GM12878 (cell line): ENCODE measurements at regions not wholly inside any gene's neighbourhood (a gene's known extent, or its start where the extent isn't known, plus 50 kb on each side); places are given as distances from the start of the nearest gene placed in this dataset.

Experiments
- ATAC-seq: fragments of 200-7000 bp; cut with Tn5 transposase; 3 replicates; pipeline ENCODE4 v1.9.1; 2020; ENCODE audit warnings: mild to moderate bottlenecking, moderate library complexity
- BruUV-seq: library from RNA; stranded (reverse); fragments of 400-500 nt; replicated peaks from 2 replicates; lab custom pipeline; 2021; lab: Mats Ljungman, UMichigan
- CTCF ChIA-PET: fragments of 300-600 bp; sonication (Branson Sonifier 250); formaldehyde crosslinking; extraction: SDS; loops from one replicate; lab custom pipeline; 2021; ENCODE audit warnings: inconsistent platforms; lab: Yijun Ruan, JAX
- POLR2A ChIA-PET: fragments of 350-600 bp; formaldehyde crosslinking; extraction: SDS; loops from one replicate; lab custom pipeline; 2021; ENCODE audit warnings: inconsistent platforms; lab: Charles Lee
- RAD21 ChIA-PET: fragments of 300-600 bp; sonication (Branson Sonifier 250); formaldehyde crosslinking; loops from one replicate; lab custom pipeline; 2023; ENCODE audit warnings: antibody characterized with exemption; ENCODE audit not compliant: unreplicated experiment; lab: Charles Lee
- SMC1A ChIA-PET: fragments of 300-600 bp; sonication (Branson Sonifier 250); formaldehyde crosslinking; loops from one replicate; lab custom pipeline; 2023; ENCODE audit not compliant: unreplicated experiment, uncharacterized antibody; lab: Charles Lee
- DNase-seq: peaks from one replicate; pipeline ENCODE4 v3.0.0-alpha.2; 2011; ENCODE audit warnings: low read depth, low spot score
- FAIRE-seq: peaks from 3 replicates; lab custom pipeline; 2011; peaks lifted over from hg19 to GRCh38; lab: Jason Lieb, UNC
- H2AFZ ChIP-seq: 2 replicates; pipeline ENCODE4 v1.6.0; 2011; ENCODE audit warnings: low read depth, low read length, control low read depth; ENCODE audit not compliant: control insufficient read depth
- H3K27ac ChIP-seq: 2 replicates; pipeline ENCODE4 v1.5.1; 2011; ENCODE audit warnings: control low read depth; ENCODE audit not compliant: control insufficient read depth, insufficient read depth
- H3K27me3 ChIP-seq, 2 experiments: replicated peaks in 1 of 2; 2 replicates each; pipeline versions ENCODE4 v1.6.0 to v1.6.1; 2011; ENCODE audit warnings: low read length in 1 of 2; ENCODE audit not compliant: control insufficient read depth in 2 of 2, insufficient read depth in 2 of 2
- H3K36me3 ChIP-seq, 2 experiments: 2 replicates each; pipeline ENCODE4 v1.5.1; 2011; ENCODE audit warnings: low read length in 1 of 2; ENCODE audit not compliant: control insufficient read depth in 2 of 2, insufficient read depth in 2 of 2
- H3K4me1 ChIP-seq: 2 replicates; pipeline ENCODE4 v1.6.1; 2011; ENCODE audit warnings: mild to moderate bottlenecking, low read length, moderate library complexity, mixed read lengths; ENCODE audit not compliant: control insufficient read depth, insufficient read depth
- H3K4me2 ChIP-seq: 2 replicates; pipeline ENCODE4 v1.6.0; 2011; ENCODE audit warnings: control low read depth; ENCODE audit not compliant: control insufficient read depth, insufficient read depth
- H3K4me3 ChIP-seq: fragments of 200-600 bp; sonication (generic); 2 replicates; pipeline ENCODE4 v1.5.1; 2016
- H3K79me2 ChIP-seq: 2 replicates; pipeline ENCODE4 v1.6.0; 2011; ENCODE audit warnings: low read length; ENCODE audit not compliant: control insufficient read depth, insufficient read depth
- H3K9ac ChIP-seq: 2 replicates; pipeline ENCODE4 v1.8.0; 2011; ENCODE audit warnings: low read length, control low read depth, mixed read lengths; ENCODE audit not compliant: control insufficient read depth, insufficient read depth
- H3K9me3 ChIP-seq: replicated peaks from 3 replicates; pipeline ENCODE4 v1.5.1; 2011; ENCODE audit warnings: mild to moderate bottlenecking, low read length; ENCODE audit not compliant: control insufficient read depth, insufficient read depth
- H4K20me1 ChIP-seq: 2 replicates; pipeline ENCODE4 v1.6.0; 2011; ENCODE audit not compliant: control insufficient read depth, insufficient read depth
- MTA3 ChIP-seq: IDR thresholded peaks from 2 replicates; pipeline ENCODE4 v1.6.1; 2012; ENCODE audit warnings: low read length, inconsistent platforms, borderline replicate concordance
- RAD21 ChIP-seq: IDR thresholded peaks from 2 replicates; pipeline ENCODE4 v1.6.1; 2011; ENCODE audit warnings: mild to moderate bottlenecking, low read depth, low read length, moderate library complexity; ENCODE audit not compliant: insufficient read depth
- RCOR1 ChIP-seq: conservative IDR thresholded peaks from 2 replicates; pipeline ENCODE4 v1.6.1; 2012; ENCODE audit warnings: low read depth, low read length, improper control_type of control experiment
- RFX5 ChIP-seq: IDR thresholded peaks from 2 replicates; pipeline ENCODE4 v1.6.1; 2011; ENCODE audit warnings: low read depth, low read length, improper control_type of control experiment
- RUNX3 ChIP-seq: IDR thresholded peaks from 2 replicates; pipeline ENCODE4 v1.6.1; 2012; ENCODE audit warnings: low read length, inconsistent platforms
- SMAD1 ChIP-seq: fragments of 450-650 bp; IDR thresholded peaks from 2 replicates; pipeline ENCODE4 v1.6.1; 2018; ENCODE audit warnings: mild to moderate bottlenecking, low read depth; ENCODE audit not compliant: partially characterized antibody
- TARDBP ChIP-seq: IDR thresholded peaks from 2 replicates; pipeline ENCODE4 v1.6.1; 2016; ENCODE audit warnings: borderline replicate concordance
- ZZZ3 ChIP-seq: IDR thresholded peaks from 2 replicates; pipeline ENCODE4 v1.6.1; 2011; ENCODE audit warnings: low read depth; ENCODE audit not compliant: control insufficient read depth, insufficient read length
- WGBS: methylation state at CpG from one replicate; pipeline ENCODE4 v1.1.6; 2016; ENCODE audit warnings: low lambda C conversion rate; ENCODE audit not compliant: insufficient replicate concordance, insufficient coverage; ENCODE audit errors: missing lambda C conversion rate; 5-methylcytosine and 5-hydroxymethylcytosine counted together
- in situ Hi-C: fragments of 300-500 bp; cut with MboI; formaldehyde crosslinking; loops from 9 replicates; pipeline ENCODE4 v1.14.3; 2018; ENCODE audit warnings: mixed read lengths
- intact Hi-C: fragments of 100-400 bp; cut with micrococcal nuclease; formaldehyde crosslinking; loops from one replicate; pipeline ENCODE4 v1.14.2; 2022; ENCODE audit not compliant: unreplicated experiment
- TF ChIP-seq, protein P1 (sequence below): fragments of 450-650 bp; IDR thresholded peaks from 2 replicates; pipeline ENCODE4 v1.6.1; 2016; ENCODE audit warnings: mild to moderate bottlenecking, moderate library complexity, borderline replicate concordance
- TF ChIP-seq, protein P2 (sequence below): fragments of 450-650 bp; formaldehyde crosslinking; IDR thresholded peaks from 2 replicates; pipeline ENCODE4 v1.4.0; 2020; ENCODE audit warnings: mild to moderate bottlenecking, moderate library complexity
- TF ChIP-seq, protein P3 (sequence below): IDR thresholded peaks from 2 replicates; pipeline ENCODE4 v1.6.1; 2012; ENCODE audit warnings: improper control_type of control experiment, low read depth, low read length; ENCODE audit not compliant: insufficient replicate concordance

DNA sequence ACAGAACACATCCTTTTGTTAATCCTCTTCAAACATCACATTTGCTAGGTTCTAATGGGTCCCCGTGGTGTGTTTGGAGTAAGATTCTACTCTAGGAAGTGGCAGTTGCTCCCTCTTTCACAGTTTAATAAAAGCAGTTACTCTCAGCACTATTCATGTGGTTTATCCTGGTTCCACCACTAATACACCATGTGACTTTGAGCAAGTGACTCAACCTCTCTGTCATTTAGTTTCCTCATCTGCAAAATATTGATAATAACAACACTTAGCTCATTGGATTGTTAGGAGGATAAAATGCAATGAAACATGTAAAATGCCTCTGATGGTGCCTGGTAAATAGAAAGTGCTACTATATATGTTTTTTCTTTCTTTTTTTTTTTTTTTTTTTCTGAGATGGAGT lies 488.0 kb upstream of the NOX3 start:
- Histone ChIP-seq H3K36me3 (no peaks in the 10 kb centered on the region), H3K79me2 (no peaks in the 10 kb centered on the region), H2AFZ (no peak overlapping the region), H3K27me3 (no peaks in the 10 kb centered on the region), H3K4me3 (no peak overlapping the region), H3K9ac (no peak overlapping the region), H3K9me3 (no peaks in the 10 kb centered on the region; the same call in 2 of the 3 replicates), H4K20me1 (no peaks in the 10 kb centered on the region), H3K4me1 (no peaks in the 10 kb centered on the region), H3K27ac (no peak overlapping the region), H3K4me2 (no peak overlapping the region)
- in situ Hi-C loops: no loop called here
- ChIA-PET RAD21 (no interaction called here), CTCF (no interaction called here), POLR2A (no interaction called here), SMC1A (no interaction called here)
- intact Hi-C loops: no loop called here
- FAIRE-seq (no peak), ATAC-seq (no peak), DNase-seq (no peak)
- 0% methylated on average over 1 of the region's 1 CpG for WGBS
- no TSS peak for BruUV-seq
- TF ChIP-seq TARDBP: no peak
- TF ChIP-seq, protein P1, sequence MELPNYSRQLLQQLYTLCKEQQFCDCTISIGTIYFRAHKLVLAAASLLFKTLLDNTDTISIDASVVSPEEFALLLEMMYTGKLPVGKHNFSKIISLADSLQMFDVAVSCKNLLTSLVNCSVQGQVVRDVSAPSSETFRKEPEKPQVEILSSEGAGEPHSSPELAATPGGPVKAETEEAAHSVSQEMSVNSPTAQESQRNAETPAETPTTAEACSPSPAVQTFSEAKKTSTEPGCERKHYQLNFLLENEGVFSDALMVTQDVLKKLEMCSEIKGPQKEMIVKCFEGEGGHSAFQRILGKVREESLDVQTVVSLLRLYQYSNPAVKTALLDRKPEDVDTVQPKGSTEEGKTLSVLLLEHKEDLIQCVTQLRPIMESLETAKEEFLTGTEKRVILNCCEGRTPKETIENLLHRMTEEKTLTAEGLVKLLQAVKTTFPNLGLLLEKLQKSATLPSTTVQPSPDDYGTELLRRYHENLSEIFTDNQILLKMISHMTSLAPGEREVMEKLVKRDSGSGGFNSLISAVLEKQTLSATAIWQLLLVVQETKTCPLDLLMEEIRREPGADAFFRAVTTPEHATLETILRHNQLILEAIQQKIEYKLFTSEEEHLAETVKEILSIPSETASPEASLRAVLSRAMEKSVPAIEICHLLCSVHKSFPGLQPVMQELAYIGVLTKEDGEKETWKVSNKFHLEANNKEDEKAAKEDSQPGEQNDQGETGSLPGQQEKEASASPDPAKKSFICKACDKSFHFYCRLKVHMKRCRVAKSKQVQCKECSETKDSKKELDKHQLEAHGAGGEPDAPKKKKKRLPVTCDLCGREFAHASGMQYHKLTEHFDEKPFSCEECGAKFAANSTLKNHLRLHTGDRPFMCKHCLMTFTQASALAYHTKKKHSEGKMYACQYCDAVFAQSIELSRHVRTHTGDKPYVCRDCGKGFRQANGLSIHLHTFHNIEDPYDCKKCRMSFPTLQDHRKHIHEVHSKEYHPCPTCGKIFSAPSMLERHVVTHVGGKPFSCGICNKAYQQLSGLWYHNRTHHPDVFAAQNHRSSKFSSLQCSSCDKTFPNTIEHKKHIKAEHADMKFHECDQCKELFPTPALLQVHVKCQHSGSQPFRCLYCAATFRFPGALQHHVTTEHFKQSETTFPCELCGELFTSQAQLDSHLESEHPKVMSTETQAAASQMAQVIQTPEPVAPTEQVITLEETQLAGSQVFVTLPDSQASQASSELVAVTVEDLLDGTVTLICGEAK: no peak
- TF ChIP-seq, protein P2, sequence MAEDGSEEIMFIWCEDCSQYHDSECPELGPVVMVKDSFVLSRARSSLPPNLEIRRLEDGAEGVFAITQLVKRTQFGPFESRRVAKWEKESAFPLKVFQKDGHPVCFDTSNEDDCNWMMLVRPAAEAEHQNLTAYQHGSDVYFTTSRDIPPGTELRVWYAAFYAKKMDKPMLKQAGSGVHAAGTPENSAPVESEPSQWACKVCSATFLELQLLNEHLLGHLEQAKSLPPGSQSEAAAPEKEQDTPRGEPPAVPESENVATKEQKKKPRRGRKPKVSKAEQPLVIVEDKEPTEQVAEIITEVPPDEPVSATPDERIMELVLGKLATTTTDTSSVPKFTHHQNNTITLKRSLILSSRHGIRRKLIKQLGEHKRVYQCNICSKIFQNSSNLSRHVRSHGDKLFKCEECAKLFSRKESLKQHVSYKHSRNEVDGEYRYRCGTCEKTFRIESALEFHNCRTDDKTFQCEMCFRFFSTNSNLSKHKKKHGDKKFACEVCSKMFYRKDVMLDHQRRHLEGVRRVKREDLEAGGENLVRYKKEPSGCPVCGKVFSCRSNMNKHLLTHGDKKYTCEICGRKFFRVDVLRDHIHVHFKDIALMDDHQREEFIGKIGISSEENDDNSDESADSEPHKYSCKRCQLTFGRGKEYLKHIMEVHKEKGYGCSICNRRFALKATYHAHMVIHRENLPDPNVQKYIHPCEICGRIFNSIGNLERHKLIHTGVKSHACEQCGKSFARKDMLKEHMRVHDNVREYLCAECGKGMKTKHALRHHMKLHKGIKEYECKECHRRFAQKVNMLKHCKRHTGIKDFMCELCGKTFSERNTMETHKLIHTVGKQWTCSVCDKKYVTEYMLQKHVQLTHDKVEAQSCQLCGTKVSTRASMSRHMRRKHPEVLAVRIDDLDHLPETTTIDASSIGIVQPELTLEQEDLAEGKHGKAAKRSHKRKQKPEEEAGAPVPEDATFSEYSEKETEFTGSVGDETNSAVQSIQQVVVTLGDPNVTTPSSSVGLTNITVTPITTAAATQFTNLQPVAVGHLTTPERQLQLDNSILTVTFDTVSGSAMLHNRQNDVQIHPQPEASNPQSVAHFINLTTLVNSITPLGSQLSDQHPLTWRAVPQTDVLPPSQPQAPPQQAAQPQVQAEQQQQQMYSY (CRISPR knock-in tag): no peak
- TF ChIP-seq MTA3: no peak
- TF ChIP-seq, protein P3, sequence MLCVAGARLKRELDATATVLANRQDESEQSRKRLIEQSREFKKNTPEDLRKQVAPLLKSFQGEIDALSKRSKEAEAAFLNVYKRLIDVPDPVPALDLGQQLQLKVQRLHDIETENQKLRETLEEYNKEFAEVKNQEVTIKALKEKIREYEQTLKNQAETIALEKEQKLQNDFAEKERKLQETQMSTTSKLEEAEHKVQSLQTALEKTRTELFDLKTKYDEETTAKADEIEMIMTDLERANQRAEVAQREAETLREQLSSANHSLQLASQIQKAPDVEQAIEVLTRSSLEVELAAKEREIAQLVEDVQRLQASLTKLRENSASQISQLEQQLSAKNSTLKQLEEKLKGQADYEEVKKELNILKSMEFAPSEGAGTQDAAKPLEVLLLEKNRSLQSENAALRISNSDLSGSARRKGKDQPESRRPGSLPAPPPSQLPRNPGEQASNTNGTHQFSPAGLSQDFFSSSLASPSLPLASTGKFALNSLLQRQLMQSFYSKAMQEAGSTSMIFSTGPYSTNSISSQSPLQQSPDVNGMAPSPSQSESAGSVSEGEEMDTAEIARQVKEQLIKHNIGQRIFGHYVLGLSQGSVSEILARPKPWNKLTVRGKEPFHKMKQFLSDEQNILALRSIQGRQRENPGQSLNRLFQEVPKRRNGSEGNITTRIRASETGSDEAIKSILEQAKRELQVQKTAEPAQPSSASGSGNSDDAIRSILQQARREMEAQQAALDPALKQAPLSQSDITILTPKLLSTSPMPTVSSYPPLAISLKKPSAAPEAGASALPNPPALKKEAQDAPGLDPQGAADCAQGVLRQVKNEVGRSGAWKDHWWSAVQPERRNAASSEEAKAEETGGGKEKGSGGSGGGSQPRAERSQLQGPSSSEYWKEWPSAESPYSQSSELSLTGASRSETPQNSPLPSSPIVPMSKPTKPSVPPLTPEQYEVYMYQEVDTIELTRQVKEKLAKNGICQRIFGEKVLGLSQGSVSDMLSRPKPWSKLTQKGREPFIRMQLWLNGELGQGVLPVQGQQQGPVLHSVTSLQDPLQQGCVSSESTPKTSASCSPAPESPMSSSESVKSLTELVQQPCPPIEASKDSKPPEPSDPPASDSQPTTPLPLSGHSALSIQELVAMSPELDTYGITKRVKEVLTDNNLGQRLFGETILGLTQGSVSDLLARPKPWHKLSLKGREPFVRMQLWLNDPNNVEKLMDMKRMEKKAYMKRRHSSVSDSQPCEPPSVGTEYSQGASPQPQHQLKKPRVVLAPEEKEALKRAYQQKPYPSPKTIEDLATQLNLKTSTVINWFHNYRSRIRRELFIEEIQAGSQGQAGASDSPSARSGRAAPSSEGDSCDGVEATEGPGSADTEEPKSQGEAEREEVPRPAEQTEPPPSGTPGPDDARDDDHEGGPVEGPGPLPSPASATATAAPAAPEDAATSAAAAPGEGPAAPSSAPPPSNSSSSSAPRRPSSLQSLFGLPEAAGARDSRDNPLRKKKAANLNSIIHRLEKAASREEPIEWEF: no peak
- TF ChIP-seq RUNX3: no peak
- no peak for TF ChIP-seq RAD21
- no peak for TF ChIP-seq RCOR1
- no peak for TF ChIP-seq RFX5
- TF ChIP-seq ZZZ3: no peak
- no peak for TF ChIP-seq SMAD1
